NCI-H1436 treated with DMSO at 0.1 percent for 48 hours (cell line): ENCODE measurements at regions not wholly inside any gene's neighbourhood (a gene's known extent, or its start where the extent isn't known, plus 50 kb on each side); places are given as distances from the start of the nearest gene placed in this dataset.

Source experiments
- DNase-seq: peaks from one replicate; lab custom pipeline; 2025; lab: John Stamatoyannopoulos, UW

GRCh38 chr18:10033016-10033399, 119.2 kb downstream of the VAPA start:
- no peak for DNase-seq

- no peak for DNase-seq
Measured at GRCh38 chr18:10035281-10035991, 121.6 kb downstream of the VAPA start.

GRCh38 chr18:10036479-10036878, 122.7 kb downstream of the VAPA start:
- DNase-seq = no peak

GRCh38 chr18:10037181-10037580, 123.4 kb downstream of the VAPA start:
- DNase-seq = no peak

GRCh38 chr18:10038268-10038667, 124.5 kb downstream of the VAPA start:
- DNase-seq = no peak

- no peak for DNase-seq
Measured at GRCh38 chr18:10040287-10041011, 126.6 kb downstream of the VAPA start.

GRCh38 chr18:10041180-10041579, 127.4 kb downstream of the VAPA start:
- no peak for DNase-seq

GRCh38 chr18:10042492-10042891, 128.7 kb downstream of the VAPA start:
- DNase-seq = no peak

- DNase-seq = no peak
Measured at GRCh38 chr18:10044054-10044453, 130.2 kb downstream of the VAPA start.

GRCh38 chr18:10045296-10045891, 131.6 kb downstream of the VAPA start:
- DNase-seq = no peak

GRCh38 chr18:10046178-10046807, 132.5 kb downstream of the VAPA start:
- DNase-seq = no peak

- DNase-seq = no peak
Measured at GRCh38 chr18:10047237-10047636, 133.4 kb downstream of the VAPA start.

GRCh38 chr18:10049747-10050146, 135.9 kb downstream of the VAPA start:
- DNase-seq = no peak

- no peak for DNase-seq
Measured at GRCh38 chr18:10050956-10051355, 137.1 kb downstream of the VAPA start.

GRCh38 chr18:10051877-10052631, 138.2 kb downstream of the VAPA start:
- DNase-seq = no peak

GRCh38 chr18:10052871-10053270, 139.1 kb downstream of the VAPA start:
- DNase-seq = no peak

- DNase-seq = no peak
Measured at GRCh38 chr18:10053861-10054260, 140.0 kb downstream of the VAPA start.

- no peak for DNase-seq
Measured at GRCh38 chr18:10054366-10054765, 140.6 kb downstream of the VAPA start.

- DNase-seq = no peak
Measured at GRCh38 chr18:10055125-10055750, 141.4 kb downstream of the VAPA start.

- DNase-seq = no peak
Measured at GRCh38 chr18:10056506-10056905, 142.7 kb downstream of the VAPA start.

GRCh38 chr18:10057401-10057893, 143.6 kb downstream of the VAPA start:
- no peak for DNase-seq
